ENCODE measurements at regions not wholly inside any gene's neighbourhood (a gene's known extent, or its start where the extent isn't known, plus 50 kb on each side); places are given as distances from the start of the nearest gene placed in this dataset.

- CTCF ChIA-PET, result interaction anchor here (0.9 kb wide), 1 partner anchor 13 kb away, joined by 3 read pairs; no protein-coding TSS in a partner anchor
- no peak overlapping the region for H2BK120ac ChIP-seq (ENCODE audit: low read depth, low read length)
- H4K20me1 ChIP-seq (ENCODE audit: insufficient read depth, low read length), result no peaks in the 10 kb centered on the region
- no peak overlapping the region for H3K18ac ChIP-seq (ENCODE audit: low read depth, low read length)
- H3K9ac ChIP-seq (ENCODE audit: low read depth, low read length), result no peak overlapping the region
- H2AK5ac ChIP-seq (ENCODE audit: low read depth, low read length), result no peak overlapping the region
- BruUV-seq (replicated peaks), result no TSS peak
- no peak for DNase-seq
- H3K4ac ChIP-seq (ENCODE audit: low read depth, low read length), result no peak overlapping the region
- H3K56ac ChIP-seq (ENCODE audit: extremely low read depth, insufficient read depth, low read length), result no peak overlapping the region
- H2BK20ac ChIP-seq (ENCODE audit: low read depth, low read length), result no peak overlapping the region
- no peaks in the 10 kb centered on the region for H3K9me1 ChIP-seq (ENCODE audit: insufficient read depth, low read length)
- no peak overlapping the region for H3K4me3 ChIP-seq (ENCODE audit: insufficient read depth, low read depth, low read length)
- no peaks in the 10 kb centered on the region for H3K79me1 ChIP-seq (ENCODE audit: low read depth in 1 of 2, low read length in 2 of 2)
- no peak overlapping the region for H3K23ac ChIP-seq (ENCODE audit: low read depth, low read length)
- no peaks in the 10 kb centered on the region for H3K9me3 ChIP-seq (ENCODE audit: control insufficient read depth, insufficient read depth, low read length)
- H3K27me3 ChIP-seq (ENCODE audit: control insufficient read depth, insufficient read depth, low read length), result peaks cover 19% of the 10 kb centered on the region
- H4K5ac ChIP-seq (ENCODE audit: low read depth, low read length), result no peak overlapping the region
- no peak overlapping the region for H3K14ac ChIP-seq (replicated peaks; ENCODE audit: low read depth, low read length)
- in situ Hi-C loops (cut with MboI; ENCODE audit: low sequenced_read_pairs) (no loop called here), dilution Hi-C loops (cut with HindIII; ENCODE audit: low sequenced_read_pairs, unreplicated experiment) (no loop called here), intact Hi-C loops (cut with micrococcal nuclease) (no loop called here)
- H2AFZ ChIP-seq (replicated peaks; ENCODE audit: low read length, poor library complexity), result no peak overlapping the region
- no peak overlapping the region for H2BK5ac ChIP-seq (ENCODE audit: low read depth, low read length, poor library complexity, severe bottlenecking)
- H2BK15ac ChIP-seq (ENCODE audit: low read depth, low read length), result no peak overlapping the region
- H3K4me2 ChIP-seq (ENCODE audit: low read depth, low read length), result no peak overlapping the region
- no peak overlapping the region for H4K8ac ChIP-seq (ENCODE audit: low read depth in 2 of 2, low read length in 2 of 2)
- POLR2A ChIA-PET (ENCODE audit: unreplicated experiment), result no interaction called here
- H3K27ac ChIP-seq (ENCODE audit: insufficient read depth, low read length), result no peak overlapping the region
- TF ChIP-seq RFX5 (IDR thresholded peaks at IDR 0.05; ENCODE audit: low read depth, low read length) (no peak), SMC3 (IDR thresholded peaks at IDR 0.05; ENCODE audit: low read depth, low read length) (no peak), POLR2A (IDR thresholded peaks at IDR 0.05; ENCODE audit: low read depth, low read length) (no peak), RAD21 (IDR thresholded peaks at IDR 0.05; ENCODE audit: low read length) (no peak), BHLHE40 (IDR thresholded peaks at IDR 0.05; ENCODE audit: low read depth, low read length) (no peak), CEBPB (IDR thresholded peaks at IDR 0.05; ENCODE audit: low read depth, low read length) (no peak), ELK1 (IDR thresholded peaks at IDR 0.05; ENCODE audit: borderline replicate concordance, low read depth, low read length) (no peak), FOS (IDR thresholded peaks at IDR 0.05; ENCODE audit: low read depth, low read length) (no peak), NFE2L2 (IDR thresholded peaks at IDR 0.05; ENCODE audit: low read depth, low read length) (no peak), MXI1 (IDR thresholded peaks at IDR 0.05; ENCODE audit: borderline replicate concordance, low read depth, low read length) (no peak)
- no peak overlapping the region for H2AK9ac ChIP-seq (replicated peaks; ENCODE audit: low read depth, low read length, poor library complexity)
- H4K91ac ChIP-seq (ENCODE audit: insufficient read depth, low read depth, low read length), result no peak overlapping the region
- ATAC-seq (ENCODE audit: low read depth), result no peak
- H3K36me3 ChIP-seq (ENCODE audit: control insufficient read depth, insufficient read depth, low read length), result no peaks in the 10 kb centered on the region
- H3K4me1 ChIP-seq (ENCODE audit: control insufficient read depth, insufficient read depth, low read length), result no peaks in the 10 kb centered on the region
Measured at GRCh38 chr1:114334297-114334696, 176.7 kb downstream of the TRIM33 start.

Measured in IMR-90 (cell line).